ENCODE measurements at regions not wholly inside any gene's neighbourhood (a gene's known extent, or its start where the extent isn't known, plus 50 kb on each side); places are given as distances from the start of the nearest gene placed in this dataset.
"Not testable (repeated sequence)": the region's sequence is repeated elsewhere in the genome, so short reads cannot be mapped to it uniquely, and the experiment has no call there.

- no peak for DNase-seq (ENCODE audit: low spot score)
- in situ Hi-C loops (cut with HindIII; ENCODE audit: low sequenced_read_pairs): no loop called here
Observed at GRCh38 chr13:34719060-34719875, 222.8 kb upstream of the NBEA start.

GRCh38 chr13:34720618-34721017 is 221.5 kb upstream of the NBEA start:
- in situ Hi-C loops (cut with HindIII; ENCODE audit: low sequenced_read_pairs): no loop called here
- no peak for DNase-seq (ENCODE audit: low spot score)

- DNase-seq (ENCODE audit: low spot score): no peak
- in situ Hi-C loops (cut with HindIII; ENCODE audit: low sequenced_read_pairs): no loop called here
Observed at GRCh38 chr13:34721631-34722595, 220.2 kb upstream of the NBEA start.

GRCh38 chr13:34722922-34723321 is 219.1 kb upstream of the NBEA start:
- in situ Hi-C loops (cut with HindIII; ENCODE audit: low sequenced_read_pairs): no loop called here
- DNase-seq (ENCODE audit: low spot score): no peak

- in situ Hi-C loops (cut with HindIII; ENCODE audit: low sequenced_read_pairs): no loop called here
- DNase-seq (ENCODE audit: low spot score): no peak
Observed at GRCh38 chr13:34730961-34731360, 211.1 kb upstream of the NBEA start.

- in situ Hi-C loops (cut with HindIII; ENCODE audit: low sequenced_read_pairs): no loop called here
Observed at GRCh38 chr13:34731486-34731885, 210.6 kb upstream of the NBEA start.

GRCh38 chr13:34733721-34734120 is 208.3 kb upstream of the NBEA start:
- in situ Hi-C loops (cut with HindIII; ENCODE audit: low sequenced_read_pairs): no loop called here
- DNase-seq (ENCODE audit: low spot score): no peak

More at GRCh38 chr13:34731486-34731885, 210.6 kb upstream of the NBEA start:
- no peak for DNase-seq (ENCODE audit: low spot score)

- DNase-seq (ENCODE audit: low spot score): no peak
Observed at GRCh38 chr13:34734932-34735331, 207.1 kb upstream of the NBEA start.

GRCh38 chr13:34738254-34738992 is 203.6 kb upstream of the NBEA start:
- DNase-seq (ENCODE audit: low spot score): peak; percentile 76
- in situ Hi-C loops (cut with HindIII; ENCODE audit: low sequenced_read_pairs): no loop called here

More at GRCh38 chr13:34734932-34735331, 207.1 kb upstream of the NBEA start:
- in situ Hi-C loops (cut with HindIII; ENCODE audit: low sequenced_read_pairs): no loop called here

- DNase-seq (ENCODE audit: low spot score); in situ Hi-C loops (cut with HindIII; ENCODE audit: low sequenced_read_pairs): not testable (repeated sequence)
Observed at GRCh38 chr13:34747056-34747455, 195.0 kb upstream of the NBEA start.

GRCh38 chr13:34747507-34747906 is 194.6 kb upstream of the NBEA start:
- no peak for DNase-seq (ENCODE audit: low spot score)
- in situ Hi-C loops (cut with HindIII; ENCODE audit: low sequenced_read_pairs): no loop called here

- peak; percentile 77 for DNase-seq (ENCODE audit: low spot score)
- in situ Hi-C loops (cut with HindIII; ENCODE audit: low sequenced_read_pairs): no loop called here
Observed at GRCh38 chr13:34748073-34748472, 194.0 kb upstream of the NBEA start.

- in situ Hi-C loops (cut with HindIII; ENCODE audit: low sequenced_read_pairs): no loop called here
Observed at GRCh38 chr13:34748596-34748995, 193.5 kb upstream of the NBEA start.

GRCh38 chr13:34749046-34749445 is 193.0 kb upstream of the NBEA start:
- DNase-seq (ENCODE audit: low spot score): no peak
- in situ Hi-C loops (cut with HindIII; ENCODE audit: low sequenced_read_pairs): no loop called here

More at GRCh38 chr13:34748596-34748995, 193.5 kb upstream of the NBEA start:
- no peak for DNase-seq (ENCODE audit: low spot score)

GRCh38 chr13:34750078-34750931 is 191.8 kb upstream of the NBEA start:
- in situ Hi-C loops (cut with HindIII; ENCODE audit: low sequenced_read_pairs): no loop called here
- DNase-seq (ENCODE audit: low spot score): peak; percentile 78

- DNase-seq (ENCODE audit: low spot score): no peak
- in situ Hi-C loops (cut with HindIII; ENCODE audit: low sequenced_read_pairs): no loop called here
Observed at GRCh38 chr13:34751044-34751443, 191.0 kb upstream of the NBEA start.

GRCh38 chr13:34751492-34751891 is 190.6 kb upstream of the NBEA start:
- DNase-seq (ENCODE audit: low spot score): no peak
- in situ Hi-C loops (cut with HindIII; ENCODE audit: low sequenced_read_pairs): no loop called here

GRCh38 chr13:34752283-34752960 is 189.6 kb upstream of the NBEA start:
- DNase-seq (ENCODE audit: low spot score): no peak
- in situ Hi-C loops (cut with HindIII; ENCODE audit: low sequenced_read_pairs): no loop called here
